NCI-H2107 treated with DMSO at 0.1 percent for 48 hours (cell line): ENCODE measurements at regions not wholly inside any gene's neighbourhood (a gene's known extent, or its start where the extent isn't known, plus 50 kb on each side); places are given as distances from the start of the nearest gene placed in this dataset.

ENCODE experiments used
- DNase-seq: peaks from one replicate; lab custom pipeline; 2025; ENCODE audit not compliant: unreplicated experiment; lab: John Stamatoyannopoulos, UW

DNA sequence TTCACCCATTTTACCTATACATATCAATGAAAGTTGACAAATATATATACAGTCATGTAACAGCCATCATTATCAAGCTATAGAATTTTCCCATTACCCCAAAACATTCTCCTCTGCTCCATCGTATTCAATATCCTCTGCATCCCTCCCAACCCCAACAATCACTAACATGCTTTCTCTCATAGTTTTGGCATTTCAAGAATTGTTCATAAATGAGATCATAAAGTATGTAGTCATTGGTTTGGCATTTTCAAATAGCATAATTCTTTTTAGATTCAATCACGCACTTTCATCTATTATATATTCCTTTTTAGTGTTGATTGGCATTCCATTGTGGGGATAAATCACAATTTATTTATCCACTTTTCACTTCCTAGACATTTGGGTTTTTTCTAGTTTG lies 866.0 kb upstream of the TMEM132C start:
- no peak for DNase-seq

GRCh38 chr12:127401536-127401935 lies 865.4 kb upstream of the TMEM132C start:
- DNase-seq = no peak

GRCh38 chr12:127411166-127411915 lies 855.6 kb upstream of the TMEM132C start:
- DNase-seq = no peak

- DNase-seq = no peak
These were observed 855.0 kb upstream of the TMEM132C start for GRCh38 chr12:127411981-127412380.

- DNase-seq = no peak
These were observed 854.1 kb upstream of the TMEM132C start for GRCh38 chr12:127412866-127413265.

GRCh38 chr12:127414186-127414585 lies 852.8 kb upstream of the TMEM132C start:
- DNase-seq = no peak

GRCh38 chr12:127414636-127415035 lies 852.3 kb upstream of the TMEM132C start:
- DNase-seq = no peak

GRCh38 chr12:127416796-127417195 lies 850.2 kb upstream of the TMEM132C start:
- no peak for DNase-seq

- DNase-seq = no peak
These were observed 847.9 kb upstream of the TMEM132C start for GRCh38 chr12:127419111-127419510.

DNA sequence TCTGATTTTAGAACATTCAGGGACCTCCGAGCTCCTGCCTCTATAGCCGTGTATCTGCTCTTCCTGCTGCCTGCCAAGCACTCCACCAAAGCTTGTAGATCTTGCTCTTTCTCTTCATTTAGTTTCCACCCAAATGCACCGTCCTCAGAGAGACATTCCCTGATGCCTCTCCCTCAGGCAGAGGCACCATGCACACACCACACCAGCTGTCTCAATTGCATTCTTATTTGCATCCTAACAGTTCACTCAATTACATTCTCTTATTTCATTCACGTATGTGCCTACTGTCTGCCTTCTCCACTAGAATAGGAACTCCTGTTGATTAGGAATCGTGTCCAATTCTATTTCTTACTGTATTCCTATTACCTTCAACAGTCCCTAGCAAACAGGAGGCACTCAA lies 845.4 kb upstream of the TMEM132C start:
- DNase-seq = no peak

GRCh38 chr12:127422935-127423566 lies 843.9 kb upstream of the TMEM132C start:
- DNase-seq = no peak

DNA sequence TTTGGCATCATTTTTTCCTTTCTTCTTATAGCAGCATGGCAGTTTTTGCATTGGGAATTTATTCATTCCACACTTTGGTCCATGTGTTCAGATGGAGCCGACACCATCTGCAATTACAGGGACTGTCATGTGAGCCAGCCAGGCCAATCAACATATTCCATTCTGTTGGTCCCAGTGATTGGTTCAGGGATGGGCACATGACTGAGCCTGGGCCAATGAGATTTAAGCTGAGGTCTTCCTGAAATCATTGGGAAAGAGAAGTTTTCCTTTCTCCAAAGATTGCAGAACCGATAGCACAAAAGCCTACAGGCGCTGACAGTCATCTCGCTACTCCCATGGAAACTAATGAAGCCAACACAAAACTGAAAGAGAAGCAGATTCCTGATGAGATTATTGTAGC lies 841.5 kb upstream of the TMEM132C start:
- no peak for DNase-seq

GRCh38 chr12:127428420-127428819 lies 838.5 kb upstream of the TMEM132C start:
- DNase-seq = no peak

DNA sequence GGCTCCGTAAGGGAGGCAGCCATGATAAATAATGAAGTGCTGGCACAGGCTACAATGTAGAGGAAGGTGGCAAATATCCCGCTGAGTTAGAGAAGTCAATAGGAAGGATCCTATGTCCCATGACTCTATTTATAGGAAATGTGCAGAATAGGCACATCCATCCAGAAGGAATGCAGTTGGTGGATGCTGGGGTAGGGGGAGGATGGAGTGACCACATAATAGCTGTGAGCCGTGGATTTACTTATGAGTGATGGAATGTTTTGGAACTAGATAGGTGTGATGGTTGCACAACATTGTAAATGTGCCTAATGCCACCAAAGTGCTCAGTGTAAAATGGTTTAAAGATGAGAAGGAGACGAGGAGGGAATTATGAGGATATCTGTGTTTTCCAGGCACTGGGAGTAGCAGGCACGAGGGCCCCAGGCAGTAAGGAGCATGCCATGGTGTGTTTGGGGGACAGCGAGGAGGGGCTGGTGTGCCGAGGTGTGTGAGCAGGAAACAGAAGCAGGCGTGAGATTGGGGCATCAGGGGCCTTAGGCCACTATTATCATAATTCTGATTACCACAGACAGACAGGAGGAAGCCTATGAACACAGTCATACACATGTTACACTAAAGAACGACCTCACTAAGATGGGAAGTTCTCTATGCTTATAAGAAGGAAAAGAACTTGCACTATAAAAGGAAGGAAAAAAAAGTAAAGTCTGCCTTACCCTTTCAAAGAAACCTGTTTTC lies 837.3 kb upstream of the TMEM132C start:
- DNase-seq = no peak

- DNase-seq = no peak
These were observed 836.6 kb upstream of the TMEM132C start for GRCh38 chr12:127430401-127430800.

DNA sequence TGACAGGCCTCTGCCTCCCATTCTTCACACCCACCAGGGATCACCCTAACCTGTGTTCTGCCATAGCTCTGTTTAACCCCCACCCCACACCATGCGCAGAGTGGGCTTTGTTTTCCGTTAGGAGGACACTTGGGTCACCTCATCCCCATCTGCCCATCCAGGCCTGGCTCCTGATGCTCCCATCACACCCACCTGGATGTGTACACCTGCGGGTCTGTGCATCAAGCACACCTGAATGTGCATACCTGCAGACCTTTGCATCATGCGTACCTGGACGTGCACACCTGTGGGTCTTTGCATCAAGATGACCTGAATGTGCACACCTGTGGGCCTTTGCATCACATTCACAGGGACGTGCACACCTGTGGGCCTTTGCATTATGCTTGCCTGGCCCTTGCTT lies 835.8 kb upstream of the TMEM132C start:
- DNase-seq = no peak

GRCh38 chr12:127431594-127431993 lies 835.4 kb upstream of the TMEM132C start:
- DNase-seq = no peak

- no peak for DNase-seq
These were observed 831.5 kb upstream of the TMEM132C start for GRCh38 chr12:127435439-127435838.

- no peak for DNase-seq
These were observed 828.3 kb upstream of the TMEM132C start for GRCh38 chr12:127438512-127439244.

DNA sequence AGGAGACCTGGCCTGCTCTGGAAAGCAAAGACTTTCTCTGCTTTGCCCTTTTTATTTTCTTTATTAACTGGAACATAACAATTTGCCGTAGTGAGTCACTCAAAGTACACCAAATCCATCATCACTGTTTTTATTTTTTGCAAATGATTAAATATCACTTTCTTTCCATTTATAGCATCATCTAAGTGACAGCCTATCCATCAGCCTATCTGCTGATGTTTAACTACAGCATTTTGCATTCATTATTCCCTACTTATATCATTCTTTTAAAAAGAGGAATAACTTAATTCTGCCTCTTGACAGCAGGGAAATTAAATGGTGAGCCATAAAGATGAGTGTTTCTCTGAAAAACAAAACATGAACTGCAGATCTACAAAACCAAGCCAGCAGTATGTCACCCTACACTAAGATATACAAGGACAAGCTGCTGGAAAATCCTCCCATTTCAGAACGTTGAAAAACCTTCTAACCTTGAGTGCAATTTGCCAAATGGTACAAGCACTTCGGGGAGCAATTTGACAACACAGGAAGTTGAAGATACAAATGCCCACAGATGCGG lies 821.3 kb upstream of the TMEM132C start:
- no peak for DNase-seq

DNA sequence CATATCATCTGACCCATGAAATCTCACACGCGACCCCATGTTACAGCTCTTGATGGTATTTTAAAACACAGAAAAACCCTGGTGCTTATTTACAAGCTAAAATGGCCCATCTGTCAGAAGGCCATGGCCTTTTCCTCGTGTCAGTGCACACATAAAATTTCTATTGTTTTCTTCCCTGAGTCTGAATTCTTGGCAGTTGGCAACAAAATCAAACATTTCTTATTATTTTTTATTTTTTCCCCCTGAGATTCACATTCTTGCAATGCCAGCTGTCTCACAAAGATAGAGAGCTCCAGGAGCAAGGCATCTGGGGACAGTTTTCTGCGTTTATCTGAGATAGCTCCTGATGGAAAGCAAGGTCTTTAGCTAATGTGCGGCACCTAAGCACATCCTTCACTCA lies 818.1 kb upstream of the TMEM132C start:
- no peak for DNase-seq
